Kidney (tissue), 13 donors: ENCODE measurements at regions not wholly inside any gene's neighbourhood (a gene's known extent, or its start where the extent isn't known, plus 50 kb on each side); places are given as distances from the start of the nearest gene placed in this dataset.
A peak's percentile ranks its signal among the peaks of the same experiment; 100 is the strongest.

Source experiments
- DNase-seq, 5 donors: peaks; one replicate each; pipeline ENCODE4 v3.0.0-alpha.2; 2013 to 2020
- FAIRE-seq: peaks from 2 replicates; lab custom pipeline; 2012; peaks lifted over from hg19 to GRCh38; lab: Jason Lieb, UNC
- H3K27ac ChIP-seq, 2 donors: one replicate each; pipeline ENCODE4 v1.7.0; 2013; ENCODE audit warnings: low read depth in 2 of 2, low read length in 2 of 2, inconsistent platforms in 1 of 2
- H3K27me3 ChIP-seq: one replicate; pipeline ENCODE4 v1.7.1; 2013; ENCODE audit warnings: low read length, inconsistent platforms; ENCODE audit not compliant: control insufficient read depth, insufficient read depth
- H3K36me3 ChIP-seq, 3 donors: one replicate each; pipeline versions ENCODE4 v1.7.0 to v1.7.1; 2013; ENCODE audit warnings: low read length in 3 of 3, control low read depth in 1 of 3, inconsistent platforms in 1 of 3; ENCODE audit not compliant: insufficient read depth in 3 of 3, control insufficient read depth in 2 of 3
- H3K4me1 ChIP-seq, 3 donors: one replicate each; pipeline versions ENCODE4 v1.7.0 to v1.7.1; 2013; ENCODE audit warnings: low read length in 3 of 3, inconsistent platforms in 1 of 3, low read depth in 1 of 3; ENCODE audit not compliant: control insufficient read depth in 2 of 3, insufficient read depth in 2 of 3
- H3K4me3 ChIP-seq, 3 donors: one replicate each; pipeline versions ENCODE4 v1.7.0 to v1.8.1; 2013; ENCODE audit warnings: low read length in 3 of 3, control low read depth in 1 of 3, inconsistent platforms in 1 of 3
- H3K9ac ChIP-seq, 3 donors: one replicate each; pipeline versions ENCODE4 v1.7.0 to v1.7.1; 2013; ENCODE audit warnings: low read length in 3 of 3, control low read depth in 1 of 3, inconsistent platforms in 1 of 3
- H3K9me3 ChIP-seq, 3 donors: one replicate each; pipeline versions ENCODE4 v1.7.0 to v1.7.1; 2013; ENCODE audit warnings: low read length in 3 of 3, control low read depth in 1 of 3, inconsistent platforms in 1 of 3; ENCODE audit not compliant: control insufficient read depth in 2 of 3, insufficient read depth in 1 of 3
- intact Hi-C: fragments of 100-400 bp; cut with DNase I; formaldehyde crosslinking; loops from one replicate; pipeline ENCODE4 v1.11.1; 2022
- TF ChIP-seq, protein P1 (sequence below): IDR thresholded peaks from 3 replicates; pipeline ENCODE4 v1.5.1; 2012; ENCODE audit warnings: mild to moderate bottlenecking, moderate library complexity, borderline replicate concordance; ENCODE audit not compliant: insufficient read depth; ENCODE audit errors: extremely low read depth
- donor health status: control.
- donor health status: control.
- donor health status: control.
- donor health status: control.
- donor health status: control.
- donor health status: DM: yes; HTN: yes; CAD: no.
- donor health status: Normal renal cell carcinoma (clear cell type).

- intact Hi-C loops: no loop called here
- Histone ChIP-seq H3K36me3 (no peaks in the 10 kb centered on the region), H3K9ac (no peak overlapping the region), H3K27me3 (no peaks in the 10 kb centered on the region), H3K27ac (no peak overlapping the region), H3K9me3 (no peaks in the 10 kb centered on the region), H3K4me3 (no peak overlapping the region), H3K4me1 (no peaks in the 10 kb centered on the region)
- TF ChIP-seq, protein P1, sequence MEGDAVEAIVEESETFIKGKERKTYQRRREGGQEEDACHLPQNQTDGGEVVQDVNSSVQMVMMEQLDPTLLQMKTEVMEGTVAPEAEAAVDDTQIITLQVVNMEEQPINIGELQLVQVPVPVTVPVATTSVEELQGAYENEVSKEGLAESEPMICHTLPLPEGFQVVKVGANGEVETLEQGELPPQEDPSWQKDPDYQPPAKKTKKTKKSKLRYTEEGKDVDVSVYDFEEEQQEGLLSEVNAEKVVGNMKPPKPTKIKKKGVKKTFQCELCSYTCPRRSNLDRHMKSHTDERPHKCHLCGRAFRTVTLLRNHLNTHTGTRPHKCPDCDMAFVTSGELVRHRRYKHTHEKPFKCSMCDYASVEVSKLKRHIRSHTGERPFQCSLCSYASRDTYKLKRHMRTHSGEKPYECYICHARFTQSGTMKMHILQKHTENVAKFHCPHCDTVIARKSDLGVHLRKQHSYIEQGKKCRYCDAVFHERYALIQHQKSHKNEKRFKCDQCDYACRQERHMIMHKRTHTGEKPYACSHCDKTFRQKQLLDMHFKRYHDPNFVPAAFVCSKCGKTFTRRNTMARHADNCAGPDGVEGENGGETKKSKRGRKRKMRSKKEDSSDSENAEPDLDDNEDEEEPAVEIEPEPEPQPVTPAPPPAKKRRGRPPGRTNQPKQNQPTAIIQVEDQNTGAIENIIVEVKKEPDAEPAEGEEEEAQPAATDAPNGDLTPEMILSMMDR: no peak
- FAIRE-seq: no peak
- peak in 4 of 5 donors; percentile 52 to 78 (median 67) for DNase-seq
Measured at GRCh38 chr15:69841113-69841828, 256.4 kb downstream of the TLE3 start.

- DNase-seq: no peak
- Histone ChIP-seq H3K4me1 (no peaks in the 10 kb centered on the region), H3K9ac (no peak overlapping the region), H3K27ac (no peak overlapping the region), H3K36me3 (no peaks in the 10 kb centered on the region), H3K4me3 (no peak overlapping the region), H3K9me3 (no peaks in the 10 kb centered on the region), H3K27me3 (no peaks in the 10 kb centered on the region)
- TF ChIP-seq, protein P1: no peak
- FAIRE-seq: no peak
- intact Hi-C loops: no loop called here
Measured at GRCh38 chr15:69842851-69843250, 254.9 kb downstream of the TLE3 start.

GRCh38 chr15:69843276-69843899 is 254.3 kb downstream of the TLE3 start:
- no peaks in the 10 kb centered on the region for H3K9me3 ChIP-seq
- no peak overlapping the region for H3K9ac ChIP-seq
- H3K36me3 ChIP-seq: no peaks in the 10 kb centered on the region
- no peak for FAIRE-seq
- H3K4me3 ChIP-seq: no peak overlapping the region
- H3K4me1 ChIP-seq: no peaks in the 10 kb centered on the region
- TF ChIP-seq, protein P1: no peak
- no peak for DNase-seq
- H3K27ac ChIP-seq: no peak overlapping the region
- H3K27me3 ChIP-seq: no peaks in the 10 kb centered on the region
- intact Hi-C loops: no loop called here
